Panc1 (cell line): ENCODE measurements at regions not wholly inside any gene's neighbourhood (a gene's known extent, or its start where the extent isn't known, plus 50 kb on each side); places are given as distances from the start of the nearest gene placed in this dataset.

Source experiments
- ATAC-seq: fragments of 200-7000 bp; cut with Tn5 transposase; 2 replicates; pipeline ENCODE4 v1.9.1; 2020; ENCODE audit warnings: mild to moderate bottlenecking, moderate library complexity
- BruUV-seq: library from RNA; stranded (reverse); fragments of 400-500 nt; replicated peaks from 2 replicates; lab custom pipeline; 2021; lab: Mats Ljungman, UMichigan
- CTCF ChIA-PET: fragments of 300-600 bp; sonication (Branson Sonifier 250); formaldehyde crosslinking; loops from one replicate; lab custom pipeline; 2022; ENCODE audit warnings: antibody characterized with exemption; lab: Charles Lee
- POLR2A ChIA-PET: fragments of 300-600 bp; sonication (Branson Sonifier 250); formaldehyde crosslinking; loops from one replicate; lab custom pipeline; 2022; ENCODE audit warnings: antibody characterized with exemption; lab: Charles Lee
- DNase-seq: peaks from one replicate; pipeline ENCODE4 v3.0.0-alpha.2; 2010; ENCODE audit warnings: low read depth, low spot score
- H3K27ac ChIP-seq: 2 replicates; pipeline ENCODE4 v1.5.1; 2011; ENCODE audit warnings: mild to moderate bottlenecking, low read length, inconsistent platforms
- H3K27me3 ChIP-seq: fragments of 200-500 bp; sonication (Bioruptor generic); 2 replicates; pipeline ENCODE4 v1.6.0; 2014; ENCODE audit warnings: low read length, inconsistent platforms; ENCODE audit not compliant: control insufficient read depth, insufficient read depth
- H3K36me3 ChIP-seq: fragments of 200-500 bp; sonication (Bioruptor generic); 2 replicates; pipeline ENCODE4 v1.5.1; 2014; ENCODE audit warnings: inconsistent platforms, mild to moderate bottlenecking, low read length, moderate library complexity; ENCODE audit not compliant: control insufficient read depth, insufficient read depth
- H3K4me1 ChIP-seq: 2 replicates; pipeline ENCODE4 v1.5.1; 2011; ENCODE audit warnings: inconsistent platforms, mild to moderate bottlenecking, low read length, moderate library complexity; ENCODE audit not compliant: control insufficient read depth, insufficient read depth
- H3K4me3 ChIP-seq, 2 experiments: 2 replicates each; pipeline ENCODE4 v1.5.1; 2011 to 2012; ENCODE audit warnings: low read depth in 2 of 2, low read length in 2 of 2, mild to moderate bottlenecking in 2 of 2, inconsistent platforms in 1 of 2, moderate library complexity in 1 of 2
- H3K9me3 ChIP-seq: fragments of 200-500 bp; sonication (Bioruptor generic); 2 replicates; pipeline ENCODE4 v1.5.1; 2014; ENCODE audit warnings: low read depth, mild to moderate bottlenecking, inconsistent platforms, low read length, moderate library complexity; ENCODE audit not compliant: control insufficient read depth, insufficient read depth
- CTCF ChIP-seq: fragments of 450-650 bp; IDR thresholded peaks from 2 replicates; pipeline ENCODE4 v1.5.1; 2017; ENCODE audit warnings: mild to moderate bottlenecking
- POLR2AphosphoS5 ChIP-seq: IDR thresholded peaks from 2 replicates; pipeline ENCODE4 v1.6.1; 2012; ENCODE audit warnings: mild to moderate bottlenecking, low read depth, low read length, moderate library complexity
- REST ChIP-seq, 2 experiments: IDR thresholded peaks; 2 replicates each; pipeline ENCODE4 v1.6.1; 2011 to 2012; ENCODE audit warnings: low read depth in 2 of 2, control low read depth in 1 of 2, low read length in 1 of 2, mild to moderate bottlenecking in 1 of 2, moderate library complexity in 1 of 2; ENCODE audit not compliant: insufficient read depth in 1 of 2
- SIN3A ChIP-seq: IDR thresholded peaks from 2 replicates; pipeline ENCODE4 v1.6.1; 2012; ENCODE audit warnings: low read depth, mild to moderate bottlenecking, low read length, moderate library complexity, borderline replicate concordance; ENCODE audit not compliant: insufficient read depth
- TCF7L2 ChIP-seq: IDR thresholded peaks from 2 replicates; pipeline ENCODE4 v1.6.1; 2011; ENCODE audit warnings: mild to moderate bottlenecking, low read depth, low read length, inconsistent platforms
- in situ Hi-C: cut with HindIII; loops from 2 replicates; pipeline ENCODE4 v1.10.0; 2016; ENCODE audit warnings: low sequenced_read_pairs, low pct_unique_long_range_greater_than_20kb
- intact Hi-C: fragments of 100-400 bp; cut with micrococcal nuclease; formaldehyde crosslinking; loops from one replicate; pipeline ENCODE4 v1.10.0; 2022; ENCODE audit not compliant: unreplicated experiment

- POLR2A ChIA-PET, result no interaction called here
- no peak for TF ChIP-seq TCF7L2
- TF ChIP-seq POLR2AphosphoS5, result no peak
- TF ChIP-seq CTCF, result no peak
- no peak for TF ChIP-seq SIN3A
- no peak for TF ChIP-seq REST (IDR thresholded peaks at IDR 0.05; ENCODE audit: insufficient read depth in 1 of 2, low read depth in 2 of 2, low read length in 1 of 2)
- Histone ChIP-seq H3K9me3 (no peaks in the 10 kb centered on the region), H3K27me3 (no peaks in the 10 kb centered on the region), H3K27ac (no peak overlapping the region), H3K4me1 (no peaks in the 10 kb centered on the region), H3K4me3 (no peak overlapping the region), H3K36me3 (no peaks in the 10 kb centered on the region)
- DNase-seq (no peak), ATAC-seq (no peak)
- in situ Hi-C loops (no loop called here), intact Hi-C loops (no loop called here)
- CTCF ChIA-PET, result no interaction called here
- BruUV-seq, result no TSS peak
Measured at GRCh38 chr16:26530584-26531289, 536.0 kb upstream of the C16orf82 start.

GRCh38 chr16:26531290-26531730, 535.4 kb upstream of the C16orf82 start:
- in situ Hi-C loops, result no loop called here
- no TSS peak for BruUV-seq
- CTCF ChIA-PET, result no interaction called here

More at GRCh38 chr16:26531290-26531730, 535.4 kb upstream of the C16orf82 start:
- DNase-seq (no peak), ATAC-seq (no peak)
- Histone ChIP-seq H3K27me3 (no peaks in the 10 kb centered on the region), H3K4me1 (no peaks in the 10 kb centered on the region), H3K4me3 (no peak overlapping the region), H3K27ac (no peak overlapping the region), H3K36me3 (no peaks in the 10 kb centered on the region), H3K9me3 (no peaks in the 10 kb centered on the region)
- POLR2A ChIA-PET, result no interaction called here
- TF ChIP-seq CTCF (no peak), REST (IDR thresholded peaks at IDR 0.05; ENCODE audit: insufficient read depth in 1 of 2, low read depth in 2 of 2, low read length in 1 of 2) (no peak), SIN3A (no peak), TCF7L2 (no peak), POLR2AphosphoS5 (no peak)
- intact Hi-C loops, result no loop called here
